K562 (cell line): ENCODE measurements at regions not wholly inside any gene's neighbourhood (a gene's known extent, or its start where the extent isn't known, plus 50 kb on each side); places are given as distances from the start of the nearest gene placed in this dataset.

Experiments
- ATAC-seq: fragments of 200-7000 bp; cut with Tn5 transposase; 3 replicates; pipeline ENCODE4 v1.9.1; 2020; ENCODE audit warnings: moderate library complexity
- BruUV-seq: library from RNA; stranded (reverse); fragments of 400-500 nt; replicated peaks from 2 replicates; lab custom pipeline; 2021; lab: Mats Ljungman, UMichigan
- CTCF ChIA-PET: fragments of 300-600 bp; formaldehyde crosslinking; extraction: SDS; loops from one replicate; lab custom pipeline; 2021; ENCODE audit warnings: low intra/inter-chr PET ratio; lab: Yijun Ruan, JAX
- POLR2A ChIA-PET: fragments of 300-600, 350-650 bp; sonication (Branson Sonifier 250); formaldehyde crosslinking; extraction: SDS; loops from one replicate; lab custom pipeline; 2021; ENCODE audit warnings: antibody characterized with exemption, inconsistent platforms; lab: Yijun Ruan, JAX
- DNase-seq, 4 experiments: peaks; one replicate each; pipeline versions ENCODE4 v3.0.0 to v3.0.0-alpha.2; 2011 to 2018; ENCODE audit warnings: low spot score in 3 of 4, mixed read lengths in 3 of 4; ENCODE audit errors: extremely low read depth in 1 of 4
- FAIRE-seq: peaks from 2 replicates; lab custom pipeline; 2011; peaks lifted over from hg19 to GRCh38; lab: Jason Lieb, UNC
- H2AFZ ChIP-seq: 2 replicates; pipeline ENCODE4 v1.6.0; 2011; ENCODE audit warnings: low read depth, low read length, control low read depth, inconsistent platforms
- H3K27ac ChIP-seq: fragments of 200-600 bp; 3 replicates; pipeline ENCODE4 v1.8.0; 2011; ENCODE audit warnings: low read depth, mild to moderate bottlenecking, control low read depth, inconsistent platforms, low read length, moderate library complexity, mixed read lengths; ENCODE audit errors: extremely low read depth
- H3K27me3 ChIP-seq, 2 experiments: fragments of 300-600 bp in 1 of 2; 2 replicates in 1 of 2; 3 replicates in 1 of 2; pipeline versions ENCODE4 v1.6.0 to v1.8.0; 2011; ENCODE audit warnings: inconsistent platforms in 2 of 2, low read length in 2 of 2, mild to moderate bottlenecking in 1 of 2, mixed read lengths in 1 of 2, moderate library complexity in 1 of 2; ENCODE audit not compliant: control insufficient read depth in 2 of 2, insufficient read depth in 2 of 2
- H3K36me3 ChIP-seq: fragments of 300-600 bp; 3 replicates; pipeline ENCODE4 v1.8.0; 2011; ENCODE audit warnings: mild to moderate bottlenecking, low read length, inconsistent platforms; ENCODE audit not compliant: control insufficient read depth, insufficient read depth
- H3K4me1 ChIP-seq, 2 experiments: fragments of 200-600 bp in 1 of 2; replicated peaks in 1 of 2; 2 replicates in 1 of 2; 3 replicates in 1 of 2; pipeline versions ENCODE4 v1.5.1 to v1.8.0; 2011; ENCODE audit warnings: inconsistent platforms in 2 of 2, low read length in 2 of 2, mild to moderate bottlenecking in 1 of 2, mixed read lengths in 1 of 2, moderate library complexity in 1 of 2; ENCODE audit not compliant: control insufficient read depth in 2 of 2, insufficient read depth in 2 of 2
- H3K4me2 ChIP-seq: 2 replicates; pipeline ENCODE4 v1.6.1; 2011; ENCODE audit warnings: low read length, control low read depth, inconsistent platforms, mixed read lengths; ENCODE audit not compliant: insufficient read depth
- H3K4me3 ChIP-seq: fragments of 200-600 bp; sonication (generic), shearing (Covaris generic); 2 replicates; pipeline ENCODE4 v1.5.1; 2016; ENCODE audit warnings: control low read depth, inconsistent platforms
- H3K79me2 ChIP-seq: fragments of 200-600 bp; 3 replicates; pipeline ENCODE4 v1.8.0; 2011; ENCODE audit warnings: low read length, inconsistent platforms; ENCODE audit not compliant: control insufficient read depth, insufficient read depth
- H3K9ac ChIP-seq, 2 experiments: 2 replicates each; pipeline versions ENCODE4 v1.6.0 to v1.6.1; 2011; ENCODE audit warnings: low read depth in 2 of 2, low read length in 2 of 2, control low read depth in 1 of 2, inconsistent platforms in 1 of 2, mild to moderate bottlenecking in 1 of 2, mixed read lengths in 1 of 2; ENCODE audit not compliant: insufficient read depth in 1 of 2
- H3K9me1 ChIP-seq: one replicate; pipeline ENCODE4 v1.6.0; 2011; ENCODE audit warnings: inconsistent platforms, mild to moderate bottlenecking, low read length, moderate library complexity; ENCODE audit not compliant: control insufficient read depth, insufficient read depth
- H3K9me3 ChIP-seq: replicated peaks from 2 replicates; pipeline ENCODE4 v1.5.1; 2011; ENCODE audit warnings: low read depth, low read length, inconsistent platforms; ENCODE audit not compliant: control insufficient read depth, insufficient read depth
- H4K20me1 ChIP-seq: replicated peaks from 2 replicates; pipeline ENCODE4 v1.6.1; 2011; ENCODE audit warnings: low read length, inconsistent platforms, mixed read lengths; ENCODE audit not compliant: control insufficient read depth, insufficient read depth
- BHLHE40 ChIP-seq: IDR thresholded peaks from 2 replicates; pipeline ENCODE4 v1.6.1; 2011; ENCODE audit warnings: low read length, improper control_type of control experiment
- BRF1 ChIP-seq: IDR thresholded peaks from 3 replicates; pipeline ENCODE4 v1.6.1; 2011; ENCODE audit warnings: borderline replicate concordance, mild to moderate bottlenecking; ENCODE audit not compliant: insufficient read length; ENCODE audit errors: extremely low read depth
- E2F5 ChIP-seq: sonication (generic); formaldehyde crosslinking; IDR thresholded peaks from 2 replicates; pipeline ENCODE4 v1.8.0; 2022; ENCODE audit warnings: mild to moderate bottlenecking, missing genetic modification reagents
- GTF2B ChIP-seq: IDR thresholded peaks from 2 replicates; pipeline ENCODE4 v1.6.1; 2011; ENCODE audit not compliant: insufficient read length; ENCODE audit errors: extremely low read depth
- HES1 ChIP-seq: fragments of 450-650 bp; IDR thresholded peaks from 2 replicates; pipeline ENCODE4 v1.6.1; 2016; ENCODE audit warnings: low read depth, mild to moderate bottlenecking, moderate library complexity
- MEF2D ChIP-seq: conservative IDR thresholded peaks from 2 replicates; pipeline ENCODE4 v1.6.1; 2016; ENCODE audit warnings: low read depth, missing genetic modification characterization, missing compliant biosample characterization
- NCOA4 ChIP-seq: fragments of 450-650 bp; IDR thresholded peaks from 2 replicates; pipeline ENCODE4 v1.6.1; 2018; ENCODE audit warnings: mild to moderate bottlenecking; ENCODE audit not compliant: partially characterized antibody
- NCOA6 ChIP-seq: fragments of 450-650 bp; IDR thresholded peaks from 2 replicates; pipeline ENCODE4 v1.6.1; 2017; ENCODE audit warnings: mild to moderate bottlenecking
- RBBP5 ChIP-seq: fragments of 200-600 bp; sonication (generic); IDR thresholded peaks from 2 replicates; pipeline ENCODE4 v1.6.1; 2012; ENCODE audit warnings: borderline replicate concordance, mild to moderate bottlenecking, low read length, control low read depth, inconsistent platforms; ENCODE audit not compliant: insufficient read depth, poor library complexity, severe bottlenecking
- ZBTB17 ChIP-seq: fragments of 450-650 bp; formaldehyde crosslinking; IDR thresholded peaks from 2 replicates; pipeline ENCODE4 v1.4.0; 2020; ENCODE audit warnings: mild to moderate bottlenecking
- ZKSCAN1 ChIP-seq: fragments of 150-350 bp; IDR thresholded peaks from 2 replicates; pipeline ENCODE4 v1.6.1; 2016; ENCODE audit warnings: low read depth, low read length
- ZKSCAN8 ChIP-seq: fragments of 200-800 bp; sonication (Bioruptor generic); IDR thresholded peaks from 2 replicates; pipeline ENCODE4 v1.6.1; 2016; ENCODE audit warnings: missing genetic modification characterization, missing compliant biosample characterization
- ZNF224 ChIP-seq: sonication (generic); formaldehyde crosslinking; IDR thresholded peaks from 2 replicates; pipeline ENCODE4 v1.8.0; 2022; ENCODE audit warnings: mild to moderate bottlenecking, missing genetic modification reagents
- ZNF239 ChIP-seq: fragments of 250-450 bp; sonication (Bioruptor Pico); IDR thresholded peaks from 2 replicates; pipeline ENCODE4 v1.4.0; 2020; ENCODE audit warnings: mild to moderate bottlenecking
- ZNF277 ChIP-seq: fragments of 250-450 bp; sonication (Bioruptor Pico); IDR thresholded peaks from 2 replicates; pipeline ENCODE4 v1.8.0; 2022; ENCODE audit warnings: inconsistent platforms, mild to moderate bottlenecking, moderate library complexity, borderline replicate concordance
- ZNF347 ChIP-seq: fragments of 450-650 bp; formaldehyde crosslinking; IDR thresholded peaks from 2 replicates; pipeline ENCODE4 v1.4.0; 2020; ENCODE audit warnings: low read depth, mild to moderate bottlenecking, moderate library complexity
- WGBS: fragments of 100-300 bp; shearing (Covaris generic); methylation state at CpG from one replicate; pipeline ENCODE4 v1.1.6; 2016; ENCODE audit warnings: low coverage, mixed read lengths; ENCODE audit not compliant: insufficient coverage; ENCODE audit errors: missing lambda C conversion rate; 5-methylcytosine and 5-hydroxymethylcytosine counted together
- in situ Hi-C: fragments of 300-500 bp; cut with MboI; formaldehyde crosslinking; loops from 4 replicates; pipeline ENCODE4 v1.15.0; 2018; ENCODE audit warnings: inconsistent platforms, mixed read lengths
- intact Hi-C: fragments of 100-400 bp; cut with micrococcal nuclease; formaldehyde crosslinking; loops from 2 replicates; pipeline ENCODE4 v1.14.2; 2022

DNA sequence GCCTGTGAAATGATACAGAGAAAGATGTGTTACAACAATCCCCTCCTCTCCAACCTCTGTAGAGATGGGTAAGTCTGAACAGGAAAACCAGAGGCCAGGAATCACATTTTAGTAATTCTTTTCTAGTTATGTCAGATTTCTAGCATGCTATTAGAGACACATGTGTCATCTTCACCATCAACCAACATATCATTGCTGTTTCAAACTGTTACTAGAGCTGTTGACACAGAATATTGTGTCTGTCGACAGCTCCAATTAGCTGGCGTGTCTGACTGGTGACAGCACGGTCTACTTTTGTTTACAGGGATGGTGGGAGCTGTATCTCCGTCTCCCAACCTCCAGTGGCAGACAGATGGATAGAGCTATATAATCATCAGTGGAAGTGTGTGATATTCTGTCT is 393.2 kb downstream of the SOX2 start (continued):
- no peak for TF ChIP-seq GTF2B

DNA sequence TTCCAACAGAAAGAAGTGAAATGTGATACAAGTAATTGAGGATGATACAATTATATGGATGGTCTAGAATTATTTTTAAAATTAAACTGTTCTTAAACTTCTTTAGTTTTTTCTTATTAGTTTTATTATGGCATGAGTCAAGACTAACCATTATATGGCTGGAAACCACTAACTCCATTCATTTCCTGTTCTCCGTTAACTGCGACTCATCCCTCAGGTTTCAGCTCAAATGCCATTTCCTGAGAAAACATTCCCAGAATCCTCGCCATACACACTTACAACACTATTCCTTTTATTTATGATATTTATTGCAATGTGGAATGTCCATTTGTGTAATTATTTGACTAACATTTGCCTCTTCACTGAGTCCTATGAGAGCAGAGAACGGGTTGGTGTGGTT is 394.1 kb downstream of the SOX2 start:
- ChIA-PET CTCF (no interaction called here), POLR2A (interaction anchor here (0.6 kb wide), 1 partner anchor 11 kb away, joined by 3 read pairs; no protein-coding TSS in a partner anchor)
- no peaks in the 10 kb centered on the region for H3K9me1 ChIP-seq
- H2AFZ ChIP-seq, result no peak overlapping the region
- no peak overlapping the region for H3K9ac ChIP-seq
- H3K4me1 ChIP-seq, result no peaks in the 10 kb centered on the region
- intact Hi-C loops (no loop called here), in situ Hi-C loops (no loop called here)
- no peak overlapping the region for H3K4me2 ChIP-seq
- DNase-seq, result no peak
- FAIRE-seq, result no peak
- H3K27ac ChIP-seq, result no peak overlapping the region
- no peaks in the 10 kb centered on the region for H3K9me3 ChIP-seq
- 0% methylated on average over 4 of the region's 4 CpGs for WGBS
- H3K27me3 ChIP-seq, result no peaks in the 10 kb centered on the region
- TF ChIP-seq ZNF347 (CRISPR knock-in tag) (no peak), ZNF239 (CRISPR knock-in tag) (no peak), RBBP5 (no peak), ZKSCAN1 (no peak), NCOA4 (no peak), ZNF277 (CRISPR knock-in tag) (no peak), ZNF224 (no peak), E2F5 (CRISPR knock-in tag) (no peak), MEF2D (tag) (no peak), BRF1 (no peak), ZBTB17 (CRISPR knock-in tag) (no peak), NCOA6 (no peak), ZKSCAN8 (CRISPR knock-in tag) (no peak), BHLHE40 (no peak), HES1 (no peak)
- H3K4me3 ChIP-seq, result no peak overlapping the region
- BruUV-seq, result no TSS peak
- H3K36me3 ChIP-seq, result no peaks in the 10 kb centered on the region
- H4K20me1 ChIP-seq, result no peaks in the 10 kb centered on the region
- H3K79me2 ChIP-seq, result no peaks in the 10 kb centered on the region
- ATAC-seq, result no peak
